MM.1S (cell line): ENCODE measurements at regions not wholly inside any gene's neighbourhood (a gene's known extent, or its start where the extent isn't known, plus 50 kb on each side); places are given as distances from the start of the nearest gene placed in this dataset.

Experiments used
- DNase-seq: peaks from one replicate; pipeline ENCODE4 v3.0.0-alpha.2; 2015
- H2AFZ ChIP-seq: fragments of 300-600 bp; sonication (generic); 2 replicates; pipeline ENCODE4 v1.6.0; 2016; ENCODE audit warnings: antibody characterized with exemption, low read length
- H3F3A ChIP-seq: fragments of 300-600 bp; sonication (generic); 2 replicates; pipeline ENCODE4 v1.6.1; 2016; ENCODE audit warnings: mild to moderate bottlenecking, antibody characterized with exemption, low read length, moderate library complexity, mixed read lengths; ENCODE audit not compliant: insufficient read depth
- H3K27ac ChIP-seq: fragments of 300-600 bp; sonication (generic); 2 replicates; pipeline ENCODE4 v1.5.1; 2016; ENCODE audit warnings: mild to moderate bottlenecking, low read length
- H3K27me3 ChIP-seq: fragments of 300-600 bp; sonication (generic); replicated peaks from 2 replicates; pipeline ENCODE4 v1.6.0; 2016; ENCODE audit warnings: low read length; ENCODE audit not compliant: insufficient read depth
- H3K36me3 ChIP-seq: fragments of 300-600 bp; sonication (generic); replicated peaks from 2 replicates; pipeline ENCODE4 v1.6.1; 2016; ENCODE audit warnings: mild to moderate bottlenecking, low read length, mixed read lengths; ENCODE audit not compliant: insufficient read depth
- H3K4me1 ChIP-seq: fragments of 300-600 bp; sonication (generic); 2 replicates; pipeline ENCODE4 v1.6.1; 2016; ENCODE audit warnings: low read length, mixed read lengths
- H3K4me2 ChIP-seq: fragments of 300-600 bp; sonication (generic); 2 replicates; pipeline ENCODE4 v1.6.0; 2016; ENCODE audit warnings: low read depth, low read length
- H3K4me3 ChIP-seq: fragments of 300-600 bp; sonication (generic); 2 replicates; pipeline ENCODE4 v1.5.1; 2016; ENCODE audit warnings: low read length, mixed read lengths
- H3K79me2 ChIP-seq: fragments of 300-600 bp; sonication (generic); 2 replicates; pipeline ENCODE4 v1.6.1; 2016; ENCODE audit warnings: mixed run types, low read length, mixed read lengths
- H3K9ac ChIP-seq: fragments of 300-600 bp; sonication (generic); 2 replicates; pipeline ENCODE4 v1.6.1; 2016; ENCODE audit warnings: low read length, mixed read lengths
- H3K9me2 ChIP-seq: fragments of 300-600 bp; sonication (generic); replicated peaks from 2 replicates; pipeline ENCODE4 v1.6.1; 2016; ENCODE audit warnings: mild to moderate bottlenecking, low read length, mixed read lengths; ENCODE audit not compliant: insufficient read depth
- H3K9me3 ChIP-seq: fragments of 300-600 bp; sonication (generic); replicated peaks from 2 replicates; pipeline ENCODE4 v1.6.1; 2016; ENCODE audit warnings: mild to moderate bottlenecking, low read length, mixed read lengths; ENCODE audit not compliant: insufficient read depth
- H4K20me1 ChIP-seq: fragments of 300-600 bp; sonication (generic); 2 replicates; pipeline ENCODE4 v1.6.1; 2016; ENCODE audit warnings: mild to moderate bottlenecking, low read length, moderate library complexity, mixed read lengths; ENCODE audit not compliant: insufficient read depth
- EZH2 ChIP-seq: fragments of 300-600 bp; sonication (generic); optimal IDR thresholded peaks from 2 replicates; pipeline ENCODE3; 2017; ENCODE audit warnings: low read depth, mild to moderate bottlenecking, antibody characterized with exemption, low read length, mixed read lengths
- EZH2phosphoT487 ChIP-seq: fragments of 300-600 bp; sonication (generic); IDR thresholded peaks from 2 replicates; pipeline ENCODE4 v1.6.1; 2018; ENCODE audit warnings: antibody characterized with exemption, low read length
- TF ChIP-seq, protein P1 (sequence below): fragments of 300-600 bp; sonication (generic); IDR thresholded peaks from 2 replicates; pipeline ENCODE4 v1.5.1; 2016; ENCODE audit warnings: antibody characterized with exemption, low read length, mixed read lengths

DNA sequence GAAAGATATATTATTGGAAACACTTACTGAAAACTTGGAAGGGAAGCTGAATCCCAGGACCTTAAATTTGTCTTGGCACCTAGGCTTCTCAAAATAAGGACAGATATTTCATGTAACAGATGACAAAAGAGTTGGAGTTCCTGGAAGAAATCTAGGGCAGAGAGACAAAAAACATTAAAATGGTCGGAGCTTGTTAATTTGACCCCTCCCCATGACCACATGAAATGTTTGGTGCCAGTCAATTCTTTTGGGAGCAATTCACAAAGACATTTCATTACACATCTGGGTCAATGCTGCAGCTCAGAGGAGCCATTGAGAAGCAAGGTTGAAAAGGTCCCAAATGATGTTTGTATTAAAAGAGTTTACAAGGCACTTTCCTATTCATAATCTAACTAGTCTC, 162.0 kb upstream of the GUCY1A2 start:
- Histone ChIP-seq H3K9me3 (no peaks in the 10 kb centered on the region), H3K4me2 (no peak overlapping the region), H3K4me3 (no peak overlapping the region), H3K27ac (no peak overlapping the region), H3K4me1 (no peaks in the 10 kb centered on the region), H3K36me3 (no peaks in the 10 kb centered on the region), H3K79me2 (no peaks in the 10 kb centered on the region), H4K20me1 (no peaks in the 10 kb centered on the region), H3F3A (no peaks in the 10 kb centered on the region), H2AFZ (no peak overlapping the region), H3K9me2 (no peaks in the 10 kb centered on the region), H3K9ac (no peak overlapping the region), H3K27me3 (no peaks in the 10 kb centered on the region)
- TF ChIP-seq, protein P1, sequence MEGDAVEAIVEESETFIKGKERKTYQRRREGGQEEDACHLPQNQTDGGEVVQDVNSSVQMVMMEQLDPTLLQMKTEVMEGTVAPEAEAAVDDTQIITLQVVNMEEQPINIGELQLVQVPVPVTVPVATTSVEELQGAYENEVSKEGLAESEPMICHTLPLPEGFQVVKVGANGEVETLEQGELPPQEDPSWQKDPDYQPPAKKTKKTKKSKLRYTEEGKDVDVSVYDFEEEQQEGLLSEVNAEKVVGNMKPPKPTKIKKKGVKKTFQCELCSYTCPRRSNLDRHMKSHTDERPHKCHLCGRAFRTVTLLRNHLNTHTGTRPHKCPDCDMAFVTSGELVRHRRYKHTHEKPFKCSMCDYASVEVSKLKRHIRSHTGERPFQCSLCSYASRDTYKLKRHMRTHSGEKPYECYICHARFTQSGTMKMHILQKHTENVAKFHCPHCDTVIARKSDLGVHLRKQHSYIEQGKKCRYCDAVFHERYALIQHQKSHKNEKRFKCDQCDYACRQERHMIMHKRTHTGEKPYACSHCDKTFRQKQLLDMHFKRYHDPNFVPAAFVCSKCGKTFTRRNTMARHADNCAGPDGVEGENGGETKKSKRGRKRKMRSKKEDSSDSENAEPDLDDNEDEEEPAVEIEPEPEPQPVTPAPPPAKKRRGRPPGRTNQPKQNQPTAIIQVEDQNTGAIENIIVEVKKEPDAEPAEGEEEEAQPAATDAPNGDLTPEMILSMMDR = no peak
- TF ChIP-seq EZH2phosphoT487 = no peak
- TF ChIP-seq EZH2 = no peak
- no peak for DNase-seq

DNA sequence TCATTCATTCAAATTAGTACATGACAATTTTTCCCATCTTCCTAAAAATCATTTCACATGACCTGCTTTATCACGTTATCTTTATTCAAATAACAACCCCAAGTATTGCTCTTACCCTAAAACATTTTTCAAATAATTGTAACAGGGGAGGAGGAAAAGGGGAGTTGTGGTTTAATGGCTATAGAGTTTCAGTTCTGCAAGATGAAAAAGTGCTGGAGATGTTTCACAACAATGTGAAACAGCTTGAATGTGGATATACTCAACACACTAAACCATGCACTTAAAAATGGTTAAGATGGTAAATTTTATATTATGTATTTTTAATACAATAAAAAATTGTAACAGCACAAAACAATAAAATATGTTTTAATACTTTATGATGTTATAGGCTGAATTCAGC, 161.6 kb upstream of the GUCY1A2 start:
- H3K27me3 ChIP-seq = no peaks in the 10 kb centered on the region
- no peak for TF ChIP-seq EZH2
- TF ChIP-seq, protein P1 = no peak
- no peak for TF ChIP-seq EZH2phosphoT487
- H3K9ac ChIP-seq = no peak overlapping the region
- H3K4me3 ChIP-seq = no peak overlapping the region
- DNase-seq = peak; percentile 10
- no peak overlapping the region for H3K27ac ChIP-seq
- no peak overlapping the region for H2AFZ ChIP-seq
- H3K79me2 ChIP-seq = no peaks in the 10 kb centered on the region
- no peaks in the 10 kb centered on the region for H3F3A ChIP-seq
- no peaks in the 10 kb centered on the region for H4K20me1 ChIP-seq
- no peaks in the 10 kb centered on the region for H3K9me3 ChIP-seq
- no peaks in the 10 kb centered on the region for H3K36me3 ChIP-seq
- H3K4me2 ChIP-seq = no peak overlapping the region
- H3K4me1 ChIP-seq = no peaks in the 10 kb centered on the region
- no peaks in the 10 kb centered on the region for H3K9me2 ChIP-seq

DNA sequence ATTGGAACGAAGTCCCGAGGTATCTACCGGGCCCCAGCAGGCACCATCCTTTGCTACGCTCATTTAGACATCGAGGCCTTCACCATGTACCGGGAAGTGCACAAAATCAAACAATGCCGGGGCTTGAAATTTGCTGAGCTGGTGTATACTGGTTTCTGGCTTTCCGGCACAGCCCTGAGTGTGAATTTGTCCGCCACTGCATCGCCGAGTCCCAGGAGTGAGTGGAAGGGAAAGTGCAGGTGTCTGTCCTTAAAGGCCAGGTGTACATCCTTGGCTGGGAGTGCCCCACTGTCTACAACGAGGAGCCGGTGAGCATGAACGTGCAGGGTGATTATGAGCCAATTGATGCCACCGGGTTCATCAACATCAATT, 158.8 kb upstream of the GUCY1A2 start:
- Histone ChIP-seq H3K9ac (no peak overlapping the region), H3K4me2 (no peak overlapping the region), H2AFZ (no peak overlapping the region), H4K20me1 (no peaks in the 10 kb centered on the region), H3K79me2 (no peaks in the 10 kb centered on the region), H3K4me1 (no peaks in the 10 kb centered on the region), H3K27me3 (no peaks in the 10 kb centered on the region), H3K9me3 (no peaks in the 10 kb centered on the region), H3K9me2 (no peaks in the 10 kb centered on the region), H3K36me3 (no peaks in the 10 kb centered on the region), H3F3A (no peaks in the 10 kb centered on the region), H3K27ac (no peak overlapping the region), H3K4me3 (no peak overlapping the region)
- TF ChIP-seq EZH2 (no peak), EZH2phosphoT487 (no peak)
- TF ChIP-seq, protein P1 = no peak
- DNase-seq = no peak
